HepG2 (cell line): ENCODE measurements at regions not wholly inside any gene's neighbourhood (a gene's known extent, or its start where the extent isn't known, plus 50 kb on each side); places are given as distances from the start of the nearest gene placed in this dataset.

Experiments
- ATAC-seq: fragments of 200-7000 bp; cut with Tn5 transposase; 3 replicates; pipeline ENCODE4 v1.9.1; 2020; ENCODE audit warnings: mild to moderate bottlenecking, moderate library complexity
- BruUV-seq: library from RNA; stranded (reverse); fragments of 400-500 nt; replicated peaks from 2 replicates; lab custom pipeline; 2021; lab: Mats Ljungman, UMichigan
- CTCF ChIA-PET: fragments of 300-600 bp; formaldehyde crosslinking; extraction: SDS; loops from one replicate; lab custom pipeline; 2021; ENCODE audit warnings: low total read pairs, inconsistent platforms, low intra/inter-chr PET ratio; lab: Yijun Ruan, JAX
- POLR2A ChIA-PET: fragments of 350-600 bp; sonication (Branson Sonifier 250); formaldehyde crosslinking; loops from one replicate; lab custom pipeline; 2020; ENCODE audit warnings: antibody characterized with exemption, inconsistent platforms; lab: Yijun Ruan, JAX
- DNase-seq: peaks from one replicate; pipeline ENCODE4 v3.0.0-alpha.2; 2015; ENCODE audit warnings: low spot score
- FAIRE-seq: peaks from 3 replicates; lab custom pipeline; 2011; peaks lifted over from hg19 to GRCh38; lab: Jason Lieb, UNC
- H2AFZ ChIP-seq: one replicate; pipeline ENCODE4 v1.6.1; 2011; ENCODE audit warnings: low read length, inconsistent platforms
- H3K27ac ChIP-seq: fragments of 300-600 bp; 3 replicates; pipeline ENCODE4 v1.8.0; 2011; ENCODE audit warnings: mixed run types, mild to moderate bottlenecking, mixed read lengths, low read length, inconsistent platforms; ENCODE audit not compliant: insufficient read depth; ENCODE audit errors: extremely low read length
- H3K27me3 ChIP-seq, 2 experiments: fragments of 200-600 bp in 1 of 2; 2 replicates in 1 of 2; 3 replicates in 1 of 2; pipeline versions ENCODE4 v1.6.0 to v1.8.0; 2011; ENCODE audit warnings: low read length in 2 of 2, mild to moderate bottlenecking in 2 of 2, moderate library complexity in 2 of 2, inconsistent platforms in 1 of 2; ENCODE audit not compliant: insufficient read depth in 2 of 2, control insufficient read depth in 1 of 2
- H3K36me3 ChIP-seq, 2 experiments: fragments of 200-600 bp in 1 of 2; replicated peaks in 1 of 2; 2 replicates in 1 of 2; 3 replicates in 1 of 2; pipeline versions ENCODE4 v1.5.1 to v1.8.0; 2011; ENCODE audit warnings: low read length in 2 of 2, inconsistent platforms in 1 of 2; ENCODE audit not compliant: insufficient read depth in 2 of 2, control insufficient read depth in 1 of 2
- H3K4me1 ChIP-seq: 2 replicates; pipeline ENCODE4 v1.5.1; 2012; ENCODE audit warnings: low read length, inconsistent platforms; ENCODE audit not compliant: insufficient read depth
- H3K4me2 ChIP-seq: 2 replicates; pipeline ENCODE4 v1.6.0; 2011; ENCODE audit warnings: low read depth, low read length, inconsistent platforms
- H3K4me3 ChIP-seq, 3 experiments: fragments of 200-600 bp in 1 of 3; sonication (generic), shearing (Covaris generic) in 1 of 3; replicated peaks in 1 of 3; 2 replicates each; pipeline ENCODE4 v1.5.1; 2011 to 2016; ENCODE audit warnings: low read length in 3 of 3, inconsistent platforms in 2 of 3, low read depth in 2 of 3, mild to moderate bottlenecking in 2 of 3, control low read depth in 1 of 3, mixed read lengths in 1 of 3; ENCODE audit not compliant: insufficient read depth in 1 of 3
- H3K79me2 ChIP-seq: one replicate; pipeline ENCODE4 v1.6.1; 2011; ENCODE audit warnings: low read length, inconsistent platforms; ENCODE audit not compliant: insufficient read depth
- H3K9ac ChIP-seq: 2 replicates; pipeline ENCODE4 v1.6.0; 2011; ENCODE audit warnings: mild to moderate bottlenecking, low read depth, low read length, inconsistent platforms; ENCODE audit not compliant: insufficient read depth
- H3K9me3 ChIP-seq: 2 replicates; pipeline ENCODE4 v1.5.1; 2012; ENCODE audit warnings: mild to moderate bottlenecking, low read length
- H4K20me1 ChIP-seq: 2 replicates; pipeline ENCODE4 v1.6.0; 2011; ENCODE audit warnings: inconsistent platforms, mild to moderate bottlenecking, low read length, moderate library complexity; ENCODE audit not compliant: insufficient read depth
- ONECUT2 ChIP-seq: sonication (generic); formaldehyde crosslinking; IDR thresholded peaks from 2 replicates; pipeline ENCODE4 v1.4.0; 2020; ENCODE audit warnings: missing genetic modification reagents
- RBM39 ChIP-seq: fragments of 200-400 bp; formaldehyde crosslinking; IDR thresholded peaks from one replicate; pipeline ENCODE4 v1.6.1; 2018; ENCODE audit warnings: antibody characterized with exemption, mild to moderate bottlenecking, low read depth, low read length; ENCODE audit not compliant: poor library complexity, severe bottlenecking
- REXO4 ChIP-seq: sonication (generic); formaldehyde crosslinking; IDR thresholded peaks from 2 replicates; pipeline ENCODE4 v1.8.0; 2022; ENCODE audit warnings: missing genetic modification reagents, mild to moderate bottlenecking, borderline replicate concordance
- SUZ12 ChIP-seq: fragments of 150-350 bp; IDR thresholded peaks from 2 replicates; pipeline ENCODE4 v1.6.1; 2014; ENCODE audit warnings: low read depth, low read length
- ZFP1 ChIP-seq: IDR thresholded peaks from 2 replicates; pipeline ENCODE4 v1.6.1; 2016
- ZNF138 ChIP-seq: sonication (generic); formaldehyde crosslinking; IDR thresholded peaks from 2 replicates; pipeline ENCODE4 v1.5.0; 2020; ENCODE audit warnings: mild to moderate bottlenecking, low read depth, missing genetic modification reagents
- ZNF607 ChIP-seq: sonication (generic); formaldehyde crosslinking; IDR thresholded peaks from 2 replicates; pipeline ENCODE4 v1.5.1; 2020; ENCODE audit warnings: missing genetic modification reagents, mild to moderate bottlenecking, borderline replicate concordance
- WGBS: methylation state at CpG from one replicate; pipeline ENCODE4 v1.1.6; 2017; ENCODE audit warnings: low lambda C conversion rate; 5-methylcytosine and 5-hydroxymethylcytosine counted together
- in situ Hi-C: cut with HindIII; loops from 2 replicates; pipeline ENCODE4 v1.10.0; 2017; ENCODE audit warnings: low pct_unique_long_range_greater_than_20kb; ENCODE audit not compliant: extremely low pct_ligation_motif_present
- intact Hi-C: fragments of 100-400 bp; cut with micrococcal nuclease; formaldehyde crosslinking; loops from one replicate; pipeline ENCODE4 v1.10.0; 2022; ENCODE audit not compliant: unreplicated experiment
- TF ChIP-seq, protein P1 (sequence below): sonication (generic); formaldehyde crosslinking; IDR thresholded peaks from 2 replicates; pipeline ENCODE4 v1.4.0; 2020; ENCODE audit warnings: missing genetic modification reagents, borderline replicate concordance
- TF ChIP-seq, protein P2 (sequence below): sonication (generic); formaldehyde crosslinking; IDR thresholded peaks from 2 replicates; pipeline ENCODE4 v1.5.0; 2020; ENCODE audit warnings: missing genetic modification reagents
- TF ChIP-seq, protein P3 (sequence below): sonication (generic); formaldehyde crosslinking; conservative IDR thresholded peaks from 2 replicates; pipeline ENCODE4 v1.4.0; 2020; ENCODE audit warnings: missing genetic modification reagents
- TF ChIP-seq, protein P4 (sequence below): sonication (generic); formaldehyde crosslinking; IDR thresholded peaks from 2 replicates; pipeline ENCODE4 v1.4.0; 2020; ENCODE audit warnings: mild to moderate bottlenecking, missing genetic modification reagents
- TF ChIP-seq, protein P5 (sequence below): sonication (generic); formaldehyde crosslinking; conservative IDR thresholded peaks from 2 replicates; pipeline ENCODE4 v1.8.0; 2022; ENCODE audit warnings: low read depth, missing genetic modification reagents
- TF ChIP-seq, protein P6 (sequence below), 2 experiments: fragments of 450-650 bp in 1 of 2; sonication (generic) in 1 of 2; formaldehyde crosslinking; IDR thresholded peaks; 2 replicates each; pipeline versions ENCODE4 v1.5.0 to v1.8.0; 2020 to 2022; ENCODE audit warnings: mild to moderate bottlenecking in 1 of 2, missing genetic modification reagents in 1 of 2
- TF ChIP-seq, protein P7 (sequence below): sonication (generic); formaldehyde crosslinking; IDR thresholded peaks from 2 replicates; pipeline ENCODE4 v1.5.0; 2020; ENCODE audit warnings: missing genetic modification reagents

DNA sequence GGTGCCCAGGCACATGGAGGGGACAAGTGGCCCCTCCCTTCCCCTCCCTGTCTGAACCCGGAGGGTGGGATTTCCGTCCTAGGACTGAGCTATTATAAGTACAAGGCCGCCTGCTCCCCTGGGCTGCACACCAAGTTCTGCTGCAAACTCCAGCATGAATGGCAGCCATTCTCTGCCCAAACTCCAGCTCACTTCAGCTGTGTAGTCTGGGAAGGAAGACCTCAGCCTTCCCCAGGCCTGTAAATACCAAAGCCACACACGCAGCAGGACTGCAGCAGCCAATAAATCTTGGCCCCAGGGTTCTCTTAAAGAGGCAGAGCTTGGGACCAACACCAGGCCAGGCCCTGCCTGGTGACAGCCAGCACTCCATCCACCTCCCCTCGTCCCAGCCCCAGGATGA is 291.3 kb upstream of the ZMIZ1 start:
- WGBS, result 7% methylated on average over 4 of the region's 5 CpGs
- DNase-seq (no peak), FAIRE-seq (no peak), ATAC-seq (no peak)
- TF ChIP-seq, protein P1, sequence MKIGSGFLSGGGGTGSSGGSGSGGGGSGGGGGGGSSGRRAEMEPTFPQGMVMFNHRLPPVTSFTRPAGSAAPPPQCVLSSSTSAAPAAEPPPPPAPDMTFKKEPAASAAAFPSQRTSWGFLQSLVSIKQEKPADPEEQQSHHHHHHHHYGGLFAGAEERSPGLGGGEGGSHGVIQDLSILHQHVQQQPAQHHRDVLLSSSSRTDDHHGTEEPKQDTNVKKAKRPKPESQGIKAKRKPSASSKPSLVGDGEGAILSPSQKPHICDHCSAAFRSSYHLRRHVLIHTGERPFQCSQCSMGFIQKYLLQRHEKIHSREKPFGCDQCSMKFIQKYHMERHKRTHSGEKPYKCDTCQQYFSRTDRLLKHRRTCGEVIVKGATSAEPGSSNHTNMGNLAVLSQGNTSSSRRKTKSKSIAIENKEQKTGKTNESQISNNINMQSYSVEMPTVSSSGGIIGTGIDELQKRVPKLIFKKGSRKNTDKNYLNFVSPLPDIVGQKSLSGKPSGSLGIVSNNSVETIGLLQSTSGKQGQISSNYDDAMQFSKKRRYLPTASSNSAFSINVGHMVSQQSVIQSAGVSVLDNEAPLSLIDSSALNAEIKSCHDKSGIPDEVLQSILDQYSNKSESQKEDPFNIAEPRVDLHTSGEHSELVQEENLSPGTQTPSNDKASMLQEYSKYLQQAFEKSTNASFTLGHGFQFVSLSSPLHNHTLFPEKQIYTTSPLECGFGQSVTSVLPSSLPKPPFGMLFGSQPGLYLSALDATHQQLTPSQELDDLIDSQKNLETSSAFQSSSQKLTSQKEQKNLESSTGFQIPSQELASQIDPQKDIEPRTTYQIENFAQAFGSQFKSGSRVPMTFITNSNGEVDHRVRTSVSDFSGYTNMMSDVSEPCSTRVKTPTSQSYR (CRISPR knock-in tag), result no peak
- TF ChIP-seq, protein P2, sequence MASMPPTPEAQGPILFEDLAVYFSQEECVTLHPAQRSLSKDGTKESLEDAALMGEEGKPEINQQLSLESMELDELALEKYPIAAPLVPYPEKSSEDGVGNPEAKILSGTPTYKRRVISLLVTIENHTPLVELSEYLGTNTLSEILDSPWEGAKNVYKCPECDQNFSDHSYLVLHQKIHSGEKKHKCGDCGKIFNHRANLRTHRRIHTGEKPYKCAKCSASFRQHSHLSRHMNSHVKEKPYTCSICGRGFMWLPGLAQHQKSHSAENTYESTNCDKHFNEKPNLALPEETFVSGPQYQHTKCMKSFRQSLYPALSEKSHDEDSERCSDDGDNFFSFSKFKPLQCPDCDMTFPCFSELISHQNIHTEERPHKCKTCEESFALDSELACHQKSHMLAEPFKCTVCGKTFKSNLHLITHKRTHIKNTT (CRISPR knock-in tag), result no peak
- TF ChIP-seq, protein P3, sequence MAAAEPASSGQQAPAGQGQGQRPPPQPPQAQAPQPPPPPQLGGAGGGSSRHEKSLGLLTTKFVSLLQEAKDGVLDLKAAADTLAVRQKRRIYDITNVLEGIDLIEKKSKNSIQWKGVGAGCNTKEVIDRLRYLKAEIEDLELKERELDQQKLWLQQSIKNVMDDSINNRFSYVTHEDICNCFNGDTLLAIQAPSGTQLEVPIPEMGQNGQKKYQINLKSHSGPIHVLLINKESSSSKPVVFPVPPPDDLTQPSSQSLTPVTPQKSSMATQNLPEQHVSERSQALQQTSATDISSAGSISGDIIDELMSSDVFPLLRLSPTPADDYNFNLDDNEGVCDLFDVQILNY (CRISPR knock-in tag), result no peak
- TF ChIP-seq REXO4 (CRISPR knock-in tag) (no peak), ZNF138 (no peak), RBM39 (no peak), ONECUT2 (CRISPR knock-in tag) (no peak), ZFP1 (CRISPR knock-in tag) (no peak), ZNF607 (CRISPR knock-in tag) (no peak), SUZ12 (no peak)
- TF ChIP-seq, protein P4, sequence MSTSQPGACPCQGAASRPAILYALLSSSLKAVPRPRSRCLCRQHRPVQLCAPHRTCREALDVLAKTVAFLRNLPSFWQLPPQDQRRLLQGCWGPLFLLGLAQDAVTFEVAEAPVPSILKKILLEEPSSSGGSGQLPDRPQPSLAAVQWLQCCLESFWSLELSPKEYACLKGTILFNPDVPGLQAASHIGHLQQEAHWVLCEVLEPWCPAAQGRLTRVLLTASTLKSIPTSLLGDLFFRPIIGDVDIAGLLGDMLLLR (CRISPR knock-in tag), result no peak
- TF ChIP-seq, protein P5, sequence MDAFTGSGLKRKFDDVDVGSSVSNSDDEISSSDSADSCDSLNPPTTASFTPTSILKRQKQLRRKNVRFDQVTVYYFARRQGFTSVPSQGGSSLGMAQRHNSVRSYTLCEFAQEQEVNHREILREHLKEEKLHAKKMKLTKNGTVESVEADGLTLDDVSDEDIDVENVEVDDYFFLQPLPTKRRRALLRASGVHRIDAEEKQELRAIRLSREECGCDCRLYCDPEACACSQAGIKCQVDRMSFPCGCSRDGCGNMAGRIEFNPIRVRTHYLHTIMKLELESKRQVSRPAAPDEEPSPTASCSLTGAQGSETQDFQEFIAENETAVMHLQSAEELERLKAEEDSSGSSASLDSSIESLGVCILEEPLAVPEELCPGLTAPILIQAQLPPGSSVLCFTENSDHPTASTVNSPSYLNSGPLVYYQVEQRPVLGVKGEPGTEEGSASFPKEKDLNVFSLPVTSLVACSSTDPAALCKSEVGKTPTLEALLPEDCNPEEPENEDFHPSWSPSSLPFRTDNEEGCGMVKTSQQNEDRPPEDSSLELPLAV (CRISPR knock-in tag), result no peak
- TF ChIP-seq, protein P6, sequence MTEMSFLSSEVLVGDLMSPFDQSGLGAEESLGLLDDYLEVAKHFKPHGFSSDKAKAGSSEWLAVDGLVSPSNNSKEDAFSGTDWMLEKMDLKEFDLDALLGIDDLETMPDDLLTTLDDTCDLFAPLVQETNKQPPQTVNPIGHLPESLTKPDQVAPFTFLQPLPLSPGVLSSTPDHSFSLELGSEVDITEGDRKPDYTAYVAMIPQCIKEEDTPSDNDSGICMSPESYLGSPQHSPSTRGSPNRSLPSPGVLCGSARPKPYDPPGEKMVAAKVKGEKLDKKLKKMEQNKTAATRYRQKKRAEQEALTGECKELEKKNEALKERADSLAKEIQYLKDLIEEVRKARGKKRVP (CRISPR knock-in tag; IDR thresholded peaks at IDR 0.05), result no peak
- TF ChIP-seq, protein P7, sequence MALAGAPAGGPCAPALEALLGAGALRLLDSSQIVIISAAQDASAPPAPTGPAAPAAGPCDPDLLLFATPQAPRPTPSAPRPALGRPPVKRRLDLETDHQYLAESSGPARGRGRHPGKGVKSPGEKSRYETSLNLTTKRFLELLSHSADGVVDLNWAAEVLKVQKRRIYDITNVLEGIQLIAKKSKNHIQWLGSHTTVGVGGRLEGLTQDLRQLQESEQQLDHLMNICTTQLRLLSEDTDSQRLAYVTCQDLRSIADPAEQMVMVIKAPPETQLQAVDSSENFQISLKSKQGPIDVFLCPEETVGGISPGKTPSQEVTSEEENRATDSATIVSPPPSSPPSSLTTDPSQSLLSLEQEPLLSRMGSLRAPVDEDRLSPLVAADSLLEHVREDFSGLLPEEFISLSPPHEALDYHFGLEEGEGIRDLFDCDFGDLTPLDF (CRISPR knock-in tag), result no peak
- in situ Hi-C loops (no loop called here), intact Hi-C loops (loop anchor here (5.0 to 10.0 kb wide), 3 partner anchors 123 to 730 kb away; no protein-coding TSS in a partner anchor)
- Histone ChIP-seq H3K4me1 (peaks cover 36% of the 10 kb centered on the region), H3K9ac (no peak overlapping the region), H4K20me1 (no peaks in the 10 kb centered on the region), H3K36me3 (no peaks in the 10 kb centered on the region), H3K4me2 (no peak overlapping the region), H3K4me3 (no peak overlapping the region), H3K79me2 (no peaks in the 10 kb centered on the region), H3K27ac (no peak overlapping the region), H3K27me3 (no peaks in the 10 kb centered on the region; a peak in 2 of 5 replicates), H3K9me3 (no peaks in the 10 kb centered on the region), H2AFZ (no peak overlapping the region)
- ChIA-PET CTCF (no interaction called here), POLR2A (no interaction called here)
- BruUV-seq, result no TSS peak
